HL-60/S4 treated with retinoic acid at 250 ng/mL for 4 days and 3 days (cell line): ENCODE measurements at regions not wholly inside any gene's neighbourhood (a gene's known extent, or its start where the extent isn't known, plus 50 kb on each side); places are given as distances from the start of the nearest gene placed in this dataset.

Source experiments
- in situ Hi-C: fragments of 300-500 bp; cut with MboI; formaldehyde crosslinking; loops from 2 replicates; pipeline ENCODE4 v1.7.0; 2022; ENCODE audit warnings: low sequenced_read_pairs

DNA sequence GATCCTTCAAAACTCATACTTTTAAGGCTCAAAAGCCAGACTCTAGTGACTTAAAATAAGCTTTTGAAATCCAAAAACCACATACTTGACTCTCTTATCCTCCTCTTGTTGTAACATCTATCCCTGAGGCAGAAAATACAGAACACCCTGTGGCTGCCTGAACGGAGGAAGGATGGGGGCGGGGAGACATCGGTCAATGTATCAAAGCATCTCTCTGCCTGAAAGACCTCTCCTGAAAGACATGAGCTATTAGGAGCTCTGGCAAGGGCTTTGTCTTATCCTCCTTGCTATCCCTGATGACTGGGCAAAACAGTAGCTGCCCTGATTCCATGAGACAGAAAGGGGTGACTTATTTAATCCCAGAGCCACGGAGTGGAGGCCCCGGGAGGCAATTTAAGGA is 122.4 kb downstream of the MN1 start:
- in situ Hi-C loops, result no loop called here

DNA sequence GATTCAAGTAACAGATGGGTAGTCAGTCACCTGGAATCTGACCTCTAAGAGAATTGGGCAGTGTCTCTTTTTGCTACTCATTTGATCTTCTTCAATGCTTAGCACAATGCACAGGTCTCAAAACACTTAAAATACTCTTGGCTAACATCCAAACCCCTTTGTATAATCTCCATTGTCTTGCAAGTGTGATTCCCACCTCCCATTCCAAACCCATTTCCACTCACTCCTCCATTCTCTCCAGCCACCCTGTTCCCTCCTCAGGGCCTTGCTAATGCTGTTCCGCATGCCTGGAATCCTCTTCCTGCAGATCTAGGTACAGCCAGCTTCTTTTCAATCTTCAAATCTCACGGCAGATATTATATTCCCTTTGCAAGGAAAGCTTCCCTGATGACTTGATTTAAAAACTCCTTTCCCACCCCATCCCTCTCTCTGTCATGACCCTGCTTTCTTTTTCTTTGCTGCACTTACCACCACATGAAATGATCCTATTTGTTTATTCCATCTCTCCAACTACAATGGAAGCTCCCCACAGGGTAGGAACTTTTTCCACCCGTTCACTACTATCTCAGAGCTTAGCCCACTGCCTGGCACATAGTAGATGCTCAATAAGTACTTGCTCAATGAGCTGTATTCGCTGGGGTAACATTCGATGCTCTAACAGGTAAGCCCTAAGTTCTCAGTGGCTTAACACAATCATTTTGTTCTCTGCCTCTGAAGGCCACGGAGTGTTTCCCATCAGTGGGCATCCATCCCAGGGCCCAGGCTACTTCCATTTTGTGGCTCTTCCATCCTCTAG is 121.7 kb downstream of the MN1 start:
- in situ Hi-C loops, result no loop called here

- in situ Hi-C loops, result no loop called here
Observed at GRCh38 chr22:27680636-27681035, 120.9 kb downstream of the MN1 start.

DNA sequence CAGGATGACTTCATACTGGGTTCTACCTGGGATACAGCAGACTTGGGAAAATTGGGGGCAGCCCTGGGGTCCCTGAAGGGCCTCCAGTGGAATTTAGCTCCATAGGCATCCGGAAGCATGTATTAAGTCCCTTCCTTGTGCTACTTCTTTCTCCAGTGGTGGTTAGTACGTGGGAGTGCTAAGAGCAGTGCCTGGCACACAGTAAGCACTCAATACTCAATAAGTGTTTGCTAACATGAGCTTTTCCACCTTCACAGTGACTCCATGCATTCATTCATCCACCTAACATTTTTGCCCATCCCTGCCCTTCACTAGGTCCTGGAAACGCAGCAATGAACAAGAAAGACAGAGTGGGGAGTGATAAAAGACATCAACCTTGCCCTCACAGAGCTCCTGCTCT is 120.5 kb downstream of the MN1 start:
- in situ Hi-C loops, result no loop called here

DNA sequence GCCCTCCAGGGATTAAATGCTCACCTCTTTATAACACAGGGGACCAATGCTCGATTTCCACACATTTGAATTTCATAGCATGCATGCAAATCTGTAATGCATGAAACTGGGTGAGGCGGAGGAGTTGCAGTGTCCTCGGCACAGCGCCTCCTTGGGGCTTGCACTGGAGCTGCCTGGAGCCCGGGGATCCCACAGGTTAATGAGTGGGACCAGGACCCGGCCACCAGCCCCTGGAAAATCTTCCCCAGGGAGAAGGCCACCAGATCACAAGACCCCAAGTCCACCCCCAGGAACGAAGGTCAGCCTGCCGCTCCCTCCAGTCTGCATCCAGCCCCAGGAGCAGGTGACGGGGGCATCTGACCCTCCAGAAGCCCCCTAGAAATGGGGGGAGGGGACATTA is 119.1 kb downstream of the MN1 start:
- in situ Hi-C loops, result no loop called here

- in situ Hi-C loops, result no loop called here
Observed at GRCh38 chr22:27684901-27685300, 116.7 kb downstream of the MN1 start.

GRCh38 chr22:27685515-27685914 is 116.0 kb downstream of the MN1 start:
- in situ Hi-C loops, result no loop called here

DNA sequence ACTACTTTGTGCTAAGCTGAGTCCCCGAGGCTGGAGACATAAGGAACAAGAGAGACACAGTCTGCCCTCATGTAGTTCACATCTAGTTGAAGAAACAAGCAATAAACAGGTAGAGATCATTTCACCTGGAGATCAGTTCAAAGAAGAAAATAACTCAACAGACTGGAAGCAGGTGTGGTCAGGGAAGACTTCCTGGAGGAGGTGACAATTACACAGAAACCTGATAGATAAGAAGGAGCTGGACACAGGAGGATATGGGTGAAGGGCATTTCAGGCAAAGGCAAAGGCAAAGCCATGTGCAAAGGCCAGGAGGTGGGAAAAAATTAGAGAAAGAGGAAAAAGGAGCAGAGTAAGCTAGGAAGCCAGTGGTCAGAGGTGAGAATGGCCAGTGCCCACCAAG is 115.6 kb downstream of the MN1 start:
- in situ Hi-C loops, result no loop called here

- in situ Hi-C loops, result no loop called here
Observed at GRCh38 chr22:27686534-27686933, 115.0 kb downstream of the MN1 start.

- in situ Hi-C loops, result no loop called here
Observed at GRCh38 chr22:27687984-27688545, 113.5 kb downstream of the MN1 start.

- in situ Hi-C loops, result no loop called here
Observed at GRCh38 chr22:27689664-27690063, 111.9 kb downstream of the MN1 start.

DNA sequence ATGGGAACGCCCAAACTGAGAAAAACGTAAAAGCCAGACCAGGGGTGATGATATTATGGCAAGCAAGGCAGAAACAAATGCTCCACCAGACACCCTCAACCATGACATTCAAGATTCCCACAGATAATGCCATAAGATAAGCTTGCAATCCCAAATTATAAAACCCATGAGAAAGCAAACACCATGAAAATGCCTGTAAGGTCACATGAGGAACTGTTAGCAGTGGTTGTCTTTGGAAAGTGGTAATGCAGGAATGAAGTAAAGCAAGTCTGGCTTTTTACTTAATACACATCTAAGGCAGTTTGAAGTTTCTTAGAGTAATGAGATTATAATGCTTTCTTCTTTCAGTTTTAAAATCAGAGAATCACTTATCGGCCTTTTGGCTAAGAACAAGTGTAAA is 111.0 kb downstream of the MN1 start:
- in situ Hi-C loops, result no loop called here

DNA sequence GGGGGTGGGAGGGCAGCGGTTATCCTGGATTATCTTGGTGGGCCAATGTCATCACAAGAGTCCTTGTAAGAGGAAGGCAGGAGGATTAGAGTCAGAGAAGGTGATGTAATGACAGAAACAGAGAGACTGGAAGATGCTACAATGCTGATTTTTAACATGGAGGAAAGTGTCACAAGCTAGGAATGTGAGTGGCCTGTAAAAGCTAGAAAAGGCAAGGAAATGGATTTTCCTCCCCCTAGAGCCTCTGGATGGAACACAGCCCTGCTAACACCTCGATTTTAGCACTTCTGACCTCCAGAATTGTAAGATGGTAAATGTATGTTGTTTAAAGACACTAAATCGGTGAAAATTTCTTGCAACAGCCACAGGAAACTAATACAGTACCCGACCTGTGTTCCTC is 109.3 kb downstream of the MN1 start:
- in situ Hi-C loops, result no loop called here

DNA sequence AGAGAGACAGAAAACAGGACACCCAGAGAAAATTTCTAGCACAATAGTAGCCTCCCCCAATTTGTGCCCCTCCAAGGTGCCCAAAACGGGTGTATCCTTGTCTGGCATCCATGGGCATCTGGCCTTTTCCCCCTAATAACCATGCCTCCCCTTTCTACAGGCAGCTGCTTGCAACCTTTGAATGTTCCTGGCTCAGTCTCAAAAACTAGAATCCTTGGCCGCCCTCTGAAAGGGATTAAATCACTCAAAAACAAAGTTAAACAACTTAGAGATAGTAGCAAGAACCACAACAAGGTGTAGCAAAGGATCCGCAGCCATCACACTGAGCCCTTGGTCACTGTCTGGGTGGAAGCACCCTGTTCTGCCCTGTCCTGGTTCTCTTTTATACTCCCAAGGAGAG is 105.6 kb downstream of the MN1 start:
- in situ Hi-C loops, result no loop called here

DNA sequence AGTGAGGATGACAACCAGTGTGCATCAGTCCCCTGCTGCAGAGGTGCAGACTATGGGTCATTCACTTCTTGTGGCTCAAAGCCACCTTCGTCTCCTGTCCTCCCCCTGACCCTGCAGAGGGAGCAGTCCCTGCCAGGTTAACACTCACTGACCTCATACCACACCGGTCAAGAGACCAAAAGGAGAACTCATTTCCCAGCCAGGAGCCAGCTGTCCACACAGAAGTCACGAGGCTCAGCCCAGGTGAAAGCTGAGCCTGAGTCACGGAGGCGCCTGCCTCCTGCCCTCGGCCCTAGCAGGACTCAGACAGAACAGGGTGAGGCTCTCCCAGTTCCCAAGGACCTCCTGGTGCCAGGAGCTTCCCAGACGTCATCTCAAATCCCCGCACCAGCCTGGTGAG is 103.7 kb downstream of the MN1 start:
- in situ Hi-C loops, result no loop called here
